A549 (cell line): ENCODE measurements at regions not wholly inside any gene's neighbourhood (a gene's known extent, or its start where the extent isn't known, plus 50 kb on each side); places are given as distances from the start of the nearest gene placed in this dataset.

Source experiments
- ATAC-seq, 2 experiments: fragments of 200-7000 bp in 1 of 2; fragments of >200 bp in 1 of 2; cut with Nextera tagmentation in 1 of 2; cut with Tn5 transposase in 1 of 2; 3 replicates each; pipeline versions ENCODE4 v1.8.0 to v1.9.1; 2018 to 2020; ENCODE audit warnings: mild to moderate bottlenecking in 1 of 2, moderate library complexity in 1 of 2
- CTCF ChIA-PET: fragments of 300-600 bp; sonication (Branson Sonifier 250); formaldehyde crosslinking; extraction: SDS; loops from one replicate; lab custom pipeline; 2021; ENCODE audit warnings: antibody characterized with exemption, inconsistent platforms; lab: Yijun Ruan, JAX
- POLR2A ChIA-PET: fragments of 350-600 bp; formaldehyde crosslinking; extraction: SDS; loops from one replicate; lab custom pipeline; 2021; ENCODE audit warnings: antibody characterized with exemption, inconsistent platforms; lab: Yijun Ruan, JAX
- DNase-seq, 2 experiments: peaks; one replicate each; pipeline versions ENCODE4 v3.0.0 to v3.0.0-alpha.2; 2011 to 2016; ENCODE audit warnings: low read depth in 1 of 2, low spot score in 1 of 2
- FAIRE-seq: peaks from 2 replicates; lab custom pipeline; 2011; peaks lifted over from hg19 to GRCh38; lab: Jason Lieb, UNC
- H3K27ac ChIP-seq, 2 experiments: fragments of >200 bp; sonication (Bioruptor Twin); formaldehyde crosslinking; 3 replicates each; pipeline ENCODE4 v1.5.1; 2016 to 2017
- H3K4me1 ChIP-seq: fragments of >200 bp; sonication (Bioruptor Twin); formaldehyde crosslinking; 3 replicates; pipeline ENCODE4 v1.6.1; 2016
- H3K4me2 ChIP-seq: fragments of >200 bp; sonication (Bioruptor Twin); formaldehyde crosslinking; 3 replicates; pipeline ENCODE4 v1.6.1; 2016
- H3K4me3 ChIP-seq: fragments of >200 bp; sonication (Bioruptor Twin); formaldehyde crosslinking; 3 replicates; pipeline ENCODE4 v1.5.1; 2016
- H3K9me3 ChIP-seq: fragments of >200 bp; sonication (Bioruptor Twin); formaldehyde crosslinking; 3 replicates; pipeline ENCODE4 v1.6.1; 2016
- ATOH8 ChIP-seq: fragments of 250-450 bp; sonication (Bioruptor Pico); IDR thresholded peaks from 2 replicates; pipeline ENCODE4 v1.5.0; 2020; ENCODE audit warnings: low read depth, mild to moderate bottlenecking, moderate library complexity
- BHLHE40 ChIP-seq: IDR thresholded peaks from 2 replicates; pipeline ENCODE4 v1.6.1; 2012; ENCODE audit warnings: low read depth, low read length, inconsistent platforms
- EHF ChIP-seq: fragments of 250-450 bp; sonication (Bioruptor Pico); IDR thresholded peaks from 2 replicates; pipeline ENCODE4 v1.5.0; 2020; ENCODE audit warnings: mild to moderate bottlenecking
- EP300 ChIP-seq, 2 experiments: fragments of >200 bp; sonication (Bioruptor Twin); formaldehyde crosslinking; IDR thresholded peaks; 2 replicates in 1 of 2; 3 replicates in 1 of 2; pipeline ENCODE4 v1.6.1; 2016 to 2017
- ESRRA ChIP-seq: fragments of 150-350 bp; IDR thresholded peaks from 2 replicates; pipeline ENCODE4 v1.6.1; 2014; ENCODE audit warnings: mild to moderate bottlenecking, low read length, borderline replicate concordance
- FOXS1 ChIP-seq: fragments of 250-450 bp; sonication (Bioruptor Pico); IDR thresholded peaks from 2 replicates; pipeline ENCODE4 v1.5.0; 2020; ENCODE audit warnings: mild to moderate bottlenecking, moderate library complexity
- HDAC2 ChIP-seq: fragments of 200-600 bp; sonication (generic); IDR thresholded peaks from 2 replicates; pipeline ENCODE4 v1.6.1; 2016
- HES2 ChIP-seq: fragments of >200 bp; sonication (Bioruptor Twin); formaldehyde crosslinking; IDR thresholded peaks from 2 replicates; pipeline ENCODE4 v1.6.1; 2016
- HOXA7 ChIP-seq: fragments of 250-450 bp; sonication (Bioruptor Pico); IDR thresholded peaks from 2 replicates; pipeline ENCODE4 v1.5.0; 2020; ENCODE audit warnings: mild to moderate bottlenecking, moderate library complexity
- HOXB13 ChIP-seq: fragments of 250-450 bp; sonication (Bioruptor Pico); IDR thresholded peaks from 2 replicates; pipeline ENCODE4 v1.5.0; 2020; ENCODE audit warnings: low read depth, mild to moderate bottlenecking, moderate library complexity
- JUNB ChIP-seq: fragments of >200 bp; sonication (Bioruptor Twin); formaldehyde crosslinking; IDR thresholded peaks from 2 replicates; pipeline ENCODE4 v1.6.1; 2016
- KDM1A ChIP-seq: fragments of 200-600 bp; sonication (generic); IDR thresholded peaks from 2 replicates; pipeline ENCODE4 v1.6.1; 2016; ENCODE audit warnings: low read depth, mild to moderate bottlenecking
- MAFK ChIP-seq: fragments of 450-650 bp; IDR thresholded peaks from 2 replicates; pipeline ENCODE4 v1.6.1; 2014; ENCODE audit not compliant: partially characterized antibody
- MAX ChIP-seq: IDR thresholded peaks from 2 replicates; pipeline ENCODE4 v1.6.1; 2012
- MAZ ChIP-seq: fragments of 150-350 bp; IDR thresholded peaks from 2 replicates; pipeline ENCODE4 v1.6.1; 2014; ENCODE audit warnings: antibody characterized with exemption, low read depth, low read length, borderline replicate concordance
- NR3C1 ChIP-seq: fragments of >200 bp; sonication (Bioruptor Twin); formaldehyde crosslinking; IDR thresholded peaks from 3 replicates; pipeline ENCODE4 v1.6.1; 2017
- PBX3 ChIP-seq: IDR thresholded peaks from 2 replicates; pipeline ENCODE4 v1.6.1; 2012
- PHF8 ChIP-seq: fragments of 200-600 bp; sonication (generic); IDR thresholded peaks from 2 replicates; pipeline ENCODE4 v1.6.1; 2016; ENCODE audit warnings: low read depth, mild to moderate bottlenecking, antibody characterized with exemption, moderate library complexity, borderline replicate concordance
- RAD21 ChIP-seq, 2 experiments: fragments of >200 bp in 1 of 2; sonication (Bioruptor Twin) in 1 of 2; formaldehyde crosslinking in 1 of 2; IDR thresholded peaks in 1 of 2; conservative IDR thresholded peaks in 1 of 2; 2 replicates in 1 of 2; 3 replicates in 1 of 2; pipeline ENCODE4 v1.6.1; 2012 to 2018; ENCODE audit warnings: inconsistent platforms in 1 of 2
- RARB ChIP-seq: fragments of 250-450 bp; sonication (Bioruptor Pico); IDR thresholded peaks from 2 replicates; pipeline ENCODE4 v1.8.0; 2021; ENCODE audit warnings: mild to moderate bottlenecking, moderate library complexity
- RFX5 ChIP-seq: fragments of 450-650 bp; IDR thresholded peaks from 2 replicates; pipeline ENCODE4 v1.7.1; 2014; ENCODE audit warnings: antibody characterized with exemption, mild to moderate bottlenecking, moderate library complexity
- SMC3 ChIP-seq: fragments of >200 bp; sonication (Bioruptor Twin); formaldehyde crosslinking; IDR thresholded peaks from 3 replicates; pipeline ENCODE4 v1.6.1; 2018; ENCODE audit warnings: inconsistent platforms
- SREBF2 ChIP-seq: fragments of 450-650 bp; IDR thresholded peaks from 2 replicates; pipeline ENCODE4 v1.6.1; 2014; ENCODE audit warnings: mild to moderate bottlenecking, moderate library complexity
- TFCP2L1 ChIP-seq: fragments of 250-450 bp; sonication (Bioruptor Pico); IDR thresholded peaks from 2 replicates; pipeline ENCODE4 v1.5.0; 2021; ENCODE audit warnings: mild to moderate bottlenecking
- TP53 ChIP-seq: fragments of 250-450 bp; sonication (Bioruptor Pico); IDR thresholded peaks from 2 replicates; pipeline ENCODE4 v1.5.0; 2021; ENCODE audit warnings: mild to moderate bottlenecking, moderate library complexity
- ZC3H11A ChIP-seq: fragments of 450-650 bp; IDR thresholded peaks from 2 replicates; pipeline ENCODE4 v1.6.1; 2014; ENCODE audit warnings: antibody characterized with exemption, mild to moderate bottlenecking
- WGBS: methylation state at CpG from one replicate; pipeline ENCODE4 v1.1.6; 2017; ENCODE audit errors: missing lambda C conversion rate; 5-methylcytosine and 5-hydroxymethylcytosine counted together

GRCh38 chr14:71554959-71555612 is 377.1 kb upstream of the RGS6 start:
- WGBS, result 77% methylated on average over 2 of the region's 2 CpGs
- TF ChIP-seq RFX5 (no peak), PBX3 (no peak), SREBF2 (no peak), RARB (CRISPR knock-in tag) (no peak), HOXB13 (CRISPR knock-in tag) (no peak), FOXS1 (CRISPR knock-in tag) (no peak), MAZ (no peak), MAFK (no peak), RAD21 (conservative IDR thresholded peaks at IDR 0.05 in 1 of 2, IDR thresholded peaks at IDR 0.05 in 1 of 2) (no peak), EP300 (IDR thresholded peaks at IDR 0.05) (no peak), ATOH8 (CRISPR knock-in tag) (no peak), SMC3 (no peak)
- H3K4me3 ChIP-seq, result no peak overlapping the region
- FAIRE-seq (no peak), ATAC-seq (no peak), DNase-seq (no peak)
- POLR2A ChIA-PET, result no interaction called here
- H3K4me1 ChIP-seq, result no peaks in the 10 kb centered on the region
- no peaks in the 10 kb centered on the region for H3K9me3 ChIP-seq
- no peak overlapping the region for H3K4me2 ChIP-seq
- H3K27ac ChIP-seq, result no peak overlapping the region
- CTCF ChIA-PET, result interaction anchor here (0.6 to 0.8 kb wide), 3 partner anchors 9 to 228 kb away, joined by 3 read pairs; no protein-coding TSS in a partner anchor

GRCh38 chr14:71555654-71556559 is 376.3 kb upstream of the RGS6 start:
- no peak overlapping the region for H3K27ac ChIP-seq
- no peak for TF ChIP-seq EHF
- TF ChIP-seq MAX, result no peak
- TF ChIP-seq TFCP2L1, result no peak
- no peak for TF ChIP-seq NR3C1
- no peak for TF ChIP-seq JUNB
- no peak for TF ChIP-seq HOXA7
- TF ChIP-seq BHLHE40, result no peak
- no peak for TF ChIP-seq ZC3H11A
- TF ChIP-seq TP53 (CRISPR knock-in tag), result no peak
- TF ChIP-seq HES2, result no peak
- no peak for TF ChIP-seq PHF8
- TF ChIP-seq PBX3, result no peak
- TF ChIP-seq SMC3, result no peak
- TF ChIP-seq SREBF2, result no peak
- no peak for TF ChIP-seq ESRRA
- no peak for TF ChIP-seq KDM1A
- TF ChIP-seq HDAC2, result no peak
- no peak for FAIRE-seq

More at GRCh38 chr14:71555654-71556559, 376.3 kb upstream of the RGS6 start:
- Histone ChIP-seq H3K4me2 (no peak overlapping the region), H3K4me1 (no peaks in the 10 kb centered on the region), H3K4me3 (no peak overlapping the region), H3K9me3 (no peaks in the 10 kb centered on the region)
- DNase-seq (no peak), ATAC-seq (no peak)
- 65% methylated on average over 5 of the region's 5 CpGs for WGBS
- CTCF ChIA-PET, result interaction anchor here (0.7 kb wide), 1 partner anchor 16 kb away, joined by 3 read pairs; no protein-coding TSS in a partner anchor
- POLR2A ChIA-PET, result no interaction called here
